ENCODE measurements at regions not wholly inside any gene's neighbourhood (a gene's known extent, or its start where the extent isn't known, plus 50 kb on each side); places are given as distances from the start of the nearest gene placed in this dataset.
"Not testable (repeated sequence)": the region's sequence is repeated elsewhere in the genome, so short reads cannot be mapped to it uniquely, and the experiment has no call there.

GRCh38 chr6:43936476-43936875, 166.5 kb downstream of the VEGFA start:
- DNase-seq (ENCODE audit: low read depth) = no peak

- no peak for DNase-seq (ENCODE audit: low read depth)
Observed at GRCh38 chr6:43935921-43936439, 166.0 kb downstream of the VEGFA start.

DNA sequence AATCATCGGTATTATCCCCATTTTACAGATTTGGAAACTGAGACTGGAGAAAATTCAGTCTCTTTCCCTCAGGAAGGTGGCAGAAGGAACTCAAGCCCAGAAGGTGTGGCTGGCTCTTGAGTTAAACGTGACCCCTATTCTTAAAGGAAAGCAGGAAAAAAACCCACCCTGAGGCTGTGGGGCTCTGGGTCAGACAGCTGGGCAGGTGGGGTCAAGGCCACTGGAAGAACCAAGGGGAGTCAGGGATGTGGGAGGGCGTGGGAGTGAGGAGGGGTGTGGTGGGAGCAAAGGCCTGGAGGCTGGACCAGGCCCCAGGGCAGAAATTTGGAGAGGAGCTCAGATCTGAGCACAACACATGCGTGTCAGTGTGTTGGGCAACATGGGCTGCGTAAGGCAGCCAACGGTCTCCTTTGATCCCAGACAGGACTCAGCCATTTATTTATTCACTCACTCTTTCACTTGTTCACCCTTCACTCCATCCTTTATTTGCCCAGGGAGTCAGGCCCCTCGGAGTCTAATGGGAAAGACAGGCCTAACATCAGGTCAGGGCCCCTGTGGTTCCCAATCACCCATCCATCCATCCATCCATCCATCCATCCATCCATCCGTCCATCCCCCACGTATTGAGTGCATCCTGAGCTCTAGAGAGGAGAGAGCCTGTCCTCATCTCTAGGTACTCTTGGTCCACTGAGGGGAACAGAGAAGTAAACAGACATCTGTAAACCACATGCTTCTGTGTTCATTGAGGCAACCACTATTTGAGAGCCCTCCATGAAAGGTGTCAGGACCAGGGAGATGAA, 165.0 kb downstream of the VEGFA start:
- no peak for DNase-seq (ENCODE audit: low read depth)

DNA sequence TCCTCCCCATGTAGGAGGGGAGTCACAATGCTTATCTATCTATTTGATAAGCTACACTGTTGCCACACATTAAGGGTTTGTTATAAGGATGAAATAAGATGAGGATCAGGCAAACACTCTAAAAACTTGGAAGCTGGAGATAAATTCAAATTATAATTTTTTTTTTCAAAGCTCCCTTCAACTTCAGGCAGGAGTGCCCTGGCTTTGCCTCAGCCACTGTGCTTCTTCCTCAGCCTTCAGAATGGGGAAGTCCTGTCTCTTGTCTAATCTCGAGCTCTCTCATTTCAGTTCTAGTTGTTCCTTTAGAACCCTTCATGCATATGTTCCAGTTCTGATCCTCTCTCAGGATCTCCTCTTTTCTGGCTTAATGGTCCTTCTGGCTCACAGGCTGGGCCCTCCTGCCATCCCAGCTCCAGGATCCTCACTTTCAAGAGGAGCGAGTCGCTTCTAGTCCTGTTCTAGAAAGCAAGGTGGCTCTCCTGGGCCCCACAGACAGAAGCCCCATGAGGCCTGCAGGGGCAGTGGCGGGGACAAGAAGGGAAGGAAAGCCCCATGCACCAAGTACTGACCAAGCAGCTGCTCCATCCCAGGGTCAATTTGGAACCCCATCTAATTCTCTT, 164.3 kb downstream of the VEGFA start:
- DNase-seq (ENCODE audit: low read depth) = no peak

DNA sequence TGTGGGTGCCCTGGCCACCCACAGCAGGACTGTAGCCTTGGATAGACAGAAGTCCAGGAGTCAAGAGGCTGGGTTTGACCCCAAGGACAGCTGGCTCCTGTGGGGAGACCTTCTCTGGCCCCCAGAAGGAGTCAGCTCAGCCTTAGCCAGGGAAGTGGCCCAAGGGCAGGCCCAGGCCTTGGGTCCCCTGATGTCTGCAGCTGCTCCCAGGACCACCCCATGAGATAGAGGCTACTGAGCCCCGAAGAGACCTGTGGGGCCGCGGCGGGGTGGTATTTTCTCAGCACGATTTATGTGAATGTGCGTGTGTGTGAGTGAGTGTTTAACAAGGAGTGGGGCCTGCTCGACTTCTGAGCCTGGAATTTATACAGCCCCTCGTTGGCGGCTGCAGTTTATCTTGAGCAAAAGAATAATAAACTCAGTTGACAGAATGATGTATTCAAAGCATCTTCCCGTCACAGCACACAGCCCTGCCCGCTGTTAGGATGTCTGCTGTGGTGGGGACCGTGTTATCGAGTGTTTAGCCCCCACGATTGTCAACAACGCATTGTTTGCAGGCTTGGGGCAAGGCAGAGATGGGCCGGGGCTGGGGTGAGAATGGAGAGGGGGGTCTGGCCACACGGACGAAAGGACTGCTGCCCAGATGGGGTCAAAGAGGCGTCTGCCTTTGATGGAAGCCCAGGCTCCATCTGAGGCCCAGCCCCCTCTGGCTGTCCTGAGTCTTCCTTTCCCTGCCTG, 163.3 kb downstream of the VEGFA start:
- DNase-seq (ENCODE audit: low read depth) = no peak

- DNase-seq (ENCODE audit: low read depth) = no peak
Observed at GRCh38 chr6:43932259-43933147, 162.5 kb downstream of the VEGFA start.

GRCh38 chr6:43931201-43931600, 161.2 kb downstream of the VEGFA start:
- no peak for DNase-seq (ENCODE audit: low read depth)

- DNase-seq (ENCODE audit: low read depth) = no peak
Observed at GRCh38 chr6:43930440-43931154, 160.6 kb downstream of the VEGFA start.

DNA sequence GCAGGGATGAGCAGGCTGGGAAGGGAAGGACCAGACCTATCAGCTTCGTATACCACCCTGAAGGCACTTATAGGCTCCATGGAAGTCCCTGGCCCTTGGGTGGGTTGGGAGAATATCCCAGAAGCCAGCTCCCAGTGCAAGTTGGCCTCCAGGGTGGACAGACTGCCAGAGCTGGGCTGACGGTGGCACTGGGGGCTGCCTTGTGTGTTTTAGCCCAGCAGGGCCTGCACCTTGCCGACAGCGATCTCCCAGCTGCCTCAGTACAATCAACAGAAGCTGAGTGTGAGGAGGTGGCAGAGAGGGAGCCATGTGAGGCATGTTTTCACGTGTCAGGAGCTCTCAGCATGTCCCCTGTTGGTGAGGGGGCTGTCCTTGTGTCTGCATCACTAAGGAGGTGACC, 159.5 kb downstream of the VEGFA start:
- no peak for DNase-seq (ENCODE audit: low read depth)

GRCh38 chr6:43927532-43928210, 157.7 kb downstream of the VEGFA start:
- no peak for DNase-seq (ENCODE audit: low read depth)

DNA sequence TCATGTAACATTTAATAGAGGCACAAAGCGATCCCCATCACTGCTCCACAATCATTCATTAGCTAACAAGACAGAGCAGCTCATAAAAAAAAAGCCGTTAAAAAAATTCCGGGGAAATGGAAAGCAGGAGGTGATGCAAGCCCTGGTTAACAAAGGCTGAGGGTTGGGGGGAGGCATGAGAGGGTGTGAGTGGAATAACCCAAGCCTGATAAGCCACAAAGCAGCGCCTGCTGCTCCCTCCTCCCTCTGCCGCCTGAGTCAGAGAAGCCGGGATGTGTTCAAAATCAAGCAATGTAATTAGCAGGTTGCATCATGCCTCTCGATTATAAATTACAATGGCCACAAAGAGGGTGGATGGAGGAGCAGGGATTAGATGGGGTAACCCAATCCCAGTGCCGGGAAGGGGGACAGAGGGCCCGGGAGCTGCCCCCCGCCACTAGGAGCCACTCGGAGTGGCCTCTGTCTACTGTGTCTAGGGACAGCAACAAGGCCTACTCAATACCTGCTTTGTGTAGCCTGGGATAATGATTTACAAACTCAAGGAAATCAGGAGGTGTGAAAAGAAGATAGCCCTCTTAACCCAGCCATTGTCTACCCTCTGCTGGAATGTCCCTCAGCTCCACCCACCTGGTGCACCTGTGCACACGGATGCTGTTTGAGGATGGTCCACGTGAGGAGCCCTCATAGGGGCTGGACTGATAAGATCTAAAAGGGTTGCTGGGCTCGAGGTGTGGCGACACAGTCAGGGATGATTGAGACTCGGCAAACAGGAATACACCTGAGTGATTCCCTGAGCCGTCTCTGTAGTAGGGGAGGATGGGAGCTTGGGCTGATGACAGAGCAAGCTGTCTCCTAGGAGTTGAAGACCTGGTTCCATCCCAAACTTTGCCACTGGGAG, 156.9 kb downstream of the VEGFA start:
- no peak for DNase-seq (ENCODE audit: low read depth)

GRCh38 chr6:43925636-43926139, 155.7 kb downstream of the VEGFA start:
- not testable (repeated sequence) for DNase-seq (ENCODE audit: low read depth)

- DNase-seq (ENCODE audit: low read depth) = no peak
Observed at GRCh38 chr6:43924222-43924702, 154.3 kb downstream of the VEGFA start.

GRCh38 chr6:43923376-43924221, 153.6 kb downstream of the VEGFA start:
- no peak for DNase-seq (ENCODE audit: low read depth)

GRCh38 chr6:43922426-43923375, 152.7 kb downstream of the VEGFA start:
- DNase-seq (ENCODE audit: low read depth) = no peak

- DNase-seq (ENCODE audit: low read depth) = no peak
Observed at GRCh38 chr6:43921548-43922425, 151.8 kb downstream of the VEGFA start.
